K562 (cell line): ENCODE measurements at regions not wholly inside any gene's neighbourhood (a gene's known extent, or its start where the extent isn't known, plus 50 kb on each side); places are given as distances from the start of the nearest gene placed in this dataset.

Source experiments
- ATAC-seq: fragments of 200-7000 bp; cut with Tn5 transposase; 3 replicates; pipeline ENCODE4 v1.9.1; 2020; ENCODE audit warnings: moderate library complexity
- BruUV-seq: library from RNA; stranded (reverse); fragments of 400-500 nt; replicated peaks from 2 replicates; lab custom pipeline; 2021; lab: Mats Ljungman, UMichigan
- CTCF ChIA-PET: fragments of 300-600 bp; formaldehyde crosslinking; extraction: SDS; loops from one replicate; lab custom pipeline; 2021; ENCODE audit warnings: low intra/inter-chr PET ratio; lab: Yijun Ruan, JAX
- POLR2A ChIA-PET: fragments of 300-600, 350-650 bp; sonication (Branson Sonifier 250); formaldehyde crosslinking; extraction: SDS; loops from one replicate; lab custom pipeline; 2021; ENCODE audit warnings: antibody characterized with exemption, inconsistent platforms; lab: Yijun Ruan, JAX
- DNase-seq, 4 experiments: peaks; one replicate each; pipeline versions ENCODE4 v3.0.0 to v3.0.0-alpha.2; 2011 to 2018; ENCODE audit warnings: low spot score in 3 of 4, mixed read lengths in 3 of 4; ENCODE audit errors: extremely low read depth in 1 of 4
- FAIRE-seq: peaks from 2 replicates; lab custom pipeline; 2011; peaks lifted over from hg19 to GRCh38; lab: Jason Lieb, UNC
- H2AFZ ChIP-seq: 2 replicates; pipeline ENCODE4 v1.6.0; 2011; ENCODE audit warnings: low read depth, low read length, control low read depth, inconsistent platforms
- H3K27ac ChIP-seq: fragments of 200-600 bp; 3 replicates; pipeline ENCODE4 v1.8.0; 2011; ENCODE audit warnings: low read depth, mild to moderate bottlenecking, control low read depth, inconsistent platforms, low read length, moderate library complexity, mixed read lengths; ENCODE audit errors: extremely low read depth
- H3K27me3 ChIP-seq, 2 experiments: fragments of 300-600 bp in 1 of 2; 2 replicates in 1 of 2; 3 replicates in 1 of 2; pipeline versions ENCODE4 v1.6.0 to v1.8.0; 2011; ENCODE audit warnings: inconsistent platforms in 2 of 2, low read length in 2 of 2, mild to moderate bottlenecking in 1 of 2, mixed read lengths in 1 of 2, moderate library complexity in 1 of 2; ENCODE audit not compliant: control insufficient read depth in 2 of 2, insufficient read depth in 2 of 2
- H3K36me3 ChIP-seq: fragments of 300-600 bp; 3 replicates; pipeline ENCODE4 v1.8.0; 2011; ENCODE audit warnings: mild to moderate bottlenecking, low read length, inconsistent platforms; ENCODE audit not compliant: control insufficient read depth, insufficient read depth
- H3K4me1 ChIP-seq, 2 experiments: fragments of 200-600 bp in 1 of 2; replicated peaks in 1 of 2; 2 replicates in 1 of 2; 3 replicates in 1 of 2; pipeline versions ENCODE4 v1.5.1 to v1.8.0; 2011; ENCODE audit warnings: inconsistent platforms in 2 of 2, low read length in 2 of 2, mild to moderate bottlenecking in 1 of 2, mixed read lengths in 1 of 2, moderate library complexity in 1 of 2; ENCODE audit not compliant: control insufficient read depth in 2 of 2, insufficient read depth in 2 of 2
- H3K4me2 ChIP-seq: 2 replicates; pipeline ENCODE4 v1.6.1; 2011; ENCODE audit warnings: low read length, control low read depth, inconsistent platforms, mixed read lengths; ENCODE audit not compliant: insufficient read depth
- H3K4me3 ChIP-seq: fragments of 200-600 bp; sonication (generic), shearing (Covaris generic); 2 replicates; pipeline ENCODE4 v1.5.1; 2016; ENCODE audit warnings: control low read depth, inconsistent platforms
- H3K79me2 ChIP-seq: fragments of 200-600 bp; 3 replicates; pipeline ENCODE4 v1.8.0; 2011; ENCODE audit warnings: low read length, inconsistent platforms; ENCODE audit not compliant: control insufficient read depth, insufficient read depth
- H3K9ac ChIP-seq, 2 experiments: 2 replicates each; pipeline versions ENCODE4 v1.6.0 to v1.6.1; 2011; ENCODE audit warnings: low read depth in 2 of 2, low read length in 2 of 2, control low read depth in 1 of 2, inconsistent platforms in 1 of 2, mild to moderate bottlenecking in 1 of 2, mixed read lengths in 1 of 2; ENCODE audit not compliant: insufficient read depth in 1 of 2
- H3K9me1 ChIP-seq: one replicate; pipeline ENCODE4 v1.6.0; 2011; ENCODE audit warnings: inconsistent platforms, mild to moderate bottlenecking, low read length, moderate library complexity; ENCODE audit not compliant: control insufficient read depth, insufficient read depth
- H3K9me3 ChIP-seq: replicated peaks from 2 replicates; pipeline ENCODE4 v1.5.1; 2011; ENCODE audit warnings: low read depth, low read length, inconsistent platforms; ENCODE audit not compliant: control insufficient read depth, insufficient read depth
- H4K20me1 ChIP-seq: replicated peaks from 2 replicates; pipeline ENCODE4 v1.6.1; 2011; ENCODE audit warnings: low read length, inconsistent platforms, mixed read lengths; ENCODE audit not compliant: control insufficient read depth, insufficient read depth
- ARID1B ChIP-seq: fragments of 450-650 bp; IDR thresholded peaks from 2 replicates; pipeline ENCODE4 v1.6.1; 2016; ENCODE audit warnings: antibody characterized with exemption, mild to moderate bottlenecking, inconsistent platforms
- CHCHD3 ChIP-seq: fragments of 250-450 bp; sonication (Bioruptor Pico); IDR thresholded peaks from 2 replicates; pipeline ENCODE4 v2.1.2; 2022; ENCODE audit warnings: mild to moderate bottlenecking
- EHMT2 ChIP-seq: fragments of 450-650 bp; IDR thresholded peaks from 2 replicates; pipeline ENCODE4 v1.6.1; 2018; ENCODE audit warnings: antibody characterized with exemption
- HNRNPK ChIP-seq: fragments of 200-400 bp; formaldehyde crosslinking; IDR thresholded peaks from one replicate; pipeline ENCODE4 v1.6.1; 2018; ENCODE audit warnings: mild to moderate bottlenecking, low read depth, low read length; ENCODE audit not compliant: poor library complexity, severe bottlenecking
- HNRNPLL ChIP-seq: fragments of 200-400 bp; formaldehyde crosslinking; IDR thresholded peaks from 2 replicates; pipeline ENCODE4 v1.6.1; 2017; ENCODE audit warnings: low read length, low read depth, mild to moderate bottlenecking; ENCODE audit not compliant: poor library complexity, severe bottlenecking
- POLR3A ChIP-seq: IDR thresholded peaks from 2 replicates; pipeline ENCODE4 v1.6.1; 2011; ENCODE audit warnings: borderline replicate concordance, mild to moderate bottlenecking, moderate library complexity; ENCODE audit not compliant: insufficient read length, insufficient read depth; ENCODE audit errors: extremely low read depth
- U2AF2 ChIP-seq: fragments of 200-400 bp; formaldehyde crosslinking; optimal IDR thresholded peaks from 2 replicates; pipeline ENCODE3; 2017; ENCODE audit warnings: low read depth, mild to moderate bottlenecking, low read length
- XRCC5 ChIP-seq: fragments of 200-400 bp; formaldehyde crosslinking; IDR thresholded peaks from 2 replicates; pipeline ENCODE4 v1.6.1; 2017; ENCODE audit warnings: low read depth, mild to moderate bottlenecking, low read length
- WGBS: fragments of 100-300 bp; shearing (Covaris generic); methylation state at CpG from one replicate; pipeline ENCODE4 v1.1.6; 2016; ENCODE audit warnings: low coverage, mixed read lengths; ENCODE audit not compliant: insufficient coverage; ENCODE audit errors: missing lambda C conversion rate; 5-methylcytosine and 5-hydroxymethylcytosine counted together
- in situ Hi-C: fragments of 300-500 bp; cut with MboI; formaldehyde crosslinking; loops from 4 replicates; pipeline ENCODE4 v1.15.0; 2018; ENCODE audit warnings: inconsistent platforms, mixed read lengths
- intact Hi-C: fragments of 100-400 bp; cut with micrococcal nuclease; formaldehyde crosslinking; loops from 2 replicates; pipeline ENCODE4 v1.14.2; 2022
- TF ChIP-seq, protein P1 (sequence below): sonication (generic); formaldehyde crosslinking; IDR thresholded peaks from 2 replicates; pipeline ENCODE4 v1.8.0; 2022; ENCODE audit warnings: mild to moderate bottlenecking, low read depth, missing genetic modification reagents
- TF ChIP-seq, protein P2 (sequence below): fragments of 250-450 bp; sonication (Bioruptor Pico); IDR thresholded peaks from 2 replicates; pipeline ENCODE4 v1.5.0; 2021
- TF ChIP-seq, protein P3 (sequence below): IDR thresholded peaks from 2 replicates; pipeline ENCODE4 v1.6.1; 2011; ENCODE audit warnings: borderline replicate concordance, low read depth, mild to moderate bottlenecking, moderate library complexity, low read length; ENCODE audit not compliant: insufficient read depth, poor library complexity, severe bottlenecking
- TF ChIP-seq, protein P4 (sequence below): fragments of 450-650 bp; IDR thresholded peaks from 2 replicates; pipeline ENCODE4 v1.7.0; 2016; ENCODE audit warnings: borderline replicate concordance

- H3K4me2 ChIP-seq = no peak overlapping the region
- no TSS peak for BruUV-seq
- in situ Hi-C loops = no loop called here
- no peak for DNase-seq
- no peaks in the 10 kb centered on the region for H3K9me1 ChIP-seq
- intact Hi-C loops = no loop called here
- H3K27ac ChIP-seq = no peak overlapping the region
- ChIA-PET POLR2A (no interaction called here), CTCF (no interaction called here)
- H4K20me1 ChIP-seq = no peaks in the 10 kb centered on the region
- no peaks in the 10 kb centered on the region for H3K27me3 ChIP-seq
- TF ChIP-seq, protein P1, sequence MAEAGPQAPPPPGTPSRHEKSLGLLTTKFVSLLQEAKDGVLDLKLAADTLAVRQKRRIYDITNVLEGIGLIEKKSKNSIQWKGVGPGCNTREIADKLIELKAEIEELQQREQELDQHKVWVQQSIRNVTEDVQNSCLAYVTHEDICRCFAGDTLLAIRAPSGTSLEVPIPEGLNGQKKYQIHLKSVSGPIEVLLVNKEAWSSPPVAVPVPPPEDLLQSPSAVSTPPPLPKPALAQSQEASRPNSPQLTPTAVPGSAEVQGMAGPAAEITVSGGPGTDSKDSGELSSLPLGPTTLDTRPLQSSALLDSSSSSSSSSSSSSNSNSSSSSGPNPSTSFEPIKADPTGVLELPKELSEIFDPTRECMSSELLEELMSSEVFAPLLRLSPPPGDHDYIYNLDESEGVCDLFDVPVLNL (CRISPR knock-in tag) = no peak
- no peak for TF ChIP-seq POLR3A
- TF ChIP-seq, protein P2, sequence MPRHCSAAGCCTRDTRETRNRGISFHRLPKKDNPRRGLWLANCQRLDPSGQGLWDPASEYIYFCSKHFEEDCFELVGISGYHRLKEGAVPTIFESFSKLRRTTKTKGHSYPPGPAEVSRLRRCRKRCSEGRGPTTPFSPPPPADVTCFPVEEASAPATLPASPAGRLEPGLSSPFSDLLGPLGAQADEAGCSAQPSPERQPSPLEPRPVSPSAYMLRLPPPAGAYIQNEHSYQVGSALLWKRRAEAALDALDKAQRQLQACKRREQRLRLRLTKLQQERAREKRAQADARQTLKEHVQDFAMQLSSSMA (CRISPR knock-in tag) = no peak
- no peak for TF ChIP-seq HNRNPK
- TF ChIP-seq, protein P3, sequence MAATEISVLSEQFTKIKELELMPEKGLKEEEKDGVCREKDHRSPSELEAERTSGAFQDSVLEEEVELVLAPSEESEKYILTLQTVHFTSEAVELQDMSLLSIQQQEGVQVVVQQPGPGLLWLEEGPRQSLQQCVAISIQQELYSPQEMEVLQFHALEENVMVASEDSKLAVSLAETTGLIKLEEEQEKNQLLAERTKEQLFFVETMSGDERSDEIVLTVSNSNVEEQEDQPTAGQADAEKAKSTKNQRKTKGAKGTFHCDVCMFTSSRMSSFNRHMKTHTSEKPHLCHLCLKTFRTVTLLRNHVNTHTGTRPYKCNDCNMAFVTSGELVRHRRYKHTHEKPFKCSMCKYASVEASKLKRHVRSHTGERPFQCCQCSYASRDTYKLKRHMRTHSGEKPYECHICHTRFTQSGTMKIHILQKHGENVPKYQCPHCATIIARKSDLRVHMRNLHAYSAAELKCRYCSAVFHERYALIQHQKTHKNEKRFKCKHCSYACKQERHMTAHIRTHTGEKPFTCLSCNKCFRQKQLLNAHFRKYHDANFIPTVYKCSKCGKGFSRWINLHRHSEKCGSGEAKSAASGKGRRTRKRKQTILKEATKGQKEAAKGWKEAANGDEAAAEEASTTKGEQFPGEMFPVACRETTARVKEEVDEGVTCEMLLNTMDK = no peak
- no peak for TF ChIP-seq XRCC5
- TF ChIP-seq EHMT2 = no peak
- TF ChIP-seq HNRNPLL = no peak
- no peak for TF ChIP-seq U2AF2
- TF ChIP-seq, protein P4, sequence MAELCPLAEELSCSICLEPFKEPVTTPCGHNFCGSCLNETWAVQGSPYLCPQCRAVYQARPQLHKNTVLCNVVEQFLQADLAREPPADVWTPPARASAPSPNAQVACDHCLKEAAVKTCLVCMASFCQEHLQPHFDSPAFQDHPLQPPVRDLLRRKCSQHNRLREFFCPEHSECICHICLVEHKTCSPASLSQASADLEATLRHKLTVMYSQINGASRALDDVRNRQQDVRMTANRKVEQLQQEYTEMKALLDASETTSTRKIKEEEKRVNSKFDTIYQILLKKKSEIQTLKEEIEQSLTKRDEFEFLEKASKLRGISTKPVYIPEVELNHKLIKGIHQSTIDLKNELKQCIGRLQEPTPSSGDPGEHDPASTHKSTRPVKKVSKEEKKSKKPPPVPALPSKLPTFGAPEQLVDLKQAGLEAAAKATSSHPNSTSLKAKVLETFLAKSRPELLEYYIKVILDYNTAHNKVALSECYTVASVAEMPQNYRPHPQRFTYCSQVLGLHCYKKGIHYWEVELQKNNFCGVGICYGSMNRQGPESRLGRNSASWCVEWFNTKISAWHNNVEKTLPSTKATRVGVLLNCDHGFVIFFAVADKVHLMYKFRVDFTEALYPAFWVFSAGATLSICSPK = no peak
- TF ChIP-seq ARID1B = no peak
- TF ChIP-seq CHCHD3 = no peak
- H3K36me3 ChIP-seq = no peaks in the 10 kb centered on the region
- H2AFZ ChIP-seq = no peak overlapping the region
- H3K4me3 ChIP-seq = no peak overlapping the region
- no peak for FAIRE-seq
- H3K4me1 ChIP-seq = no peaks in the 10 kb centered on the region
- H3K9ac ChIP-seq = no peak overlapping the region
- H3K79me2 ChIP-seq = no peaks in the 10 kb centered on the region
- 2% methylated on average over 6 of the region's 6 CpGs for WGBS
- no peaks in the 10 kb centered on the region for H3K9me3 ChIP-seq
- no peak for ATAC-seq
These were observed 106.4 kb upstream of the EFNA5 start for GRCh38 chr5:107776922-107777740.
